ENCODE measurements at regions not wholly inside any gene's neighbourhood (a gene's known extent, or its start where the extent isn't known, plus 50 kb on each side); places are given as distances from the start of the nearest gene placed in this dataset.

DNA sequence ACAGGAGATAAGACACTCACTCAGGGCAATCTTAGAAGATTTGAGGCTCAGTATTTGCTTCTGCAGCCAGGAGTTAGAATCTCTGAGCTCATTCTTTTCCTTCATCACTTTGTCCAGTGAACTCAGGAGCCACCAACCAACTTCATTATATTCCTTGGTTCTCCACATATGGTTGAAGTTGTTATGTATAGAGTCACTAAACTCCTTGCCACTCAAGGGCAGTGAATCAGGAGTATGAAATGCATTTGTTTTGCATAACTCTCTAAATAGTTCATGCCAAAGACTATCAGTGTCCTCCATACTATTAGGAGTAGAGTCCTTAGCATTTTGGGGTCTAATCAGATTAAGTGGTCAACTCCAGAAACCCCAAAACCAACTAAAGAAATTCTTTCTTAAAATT is 150.6 kb downstream of the CCDC59 start:
- H3K27me3 Mint-ChIP-seq (ENCODE audit: low read depth, unreplicated experiment) = no peaks in the 10 kb centered on the region
- peak; percentile 16 for DNase-seq (ENCODE audit: low read depth)
- Histone ChIP-seq H3K36me3 (ENCODE audit: insufficient read depth, low read length) (no peaks in the 10 kb centered on the region), H3K9me3 (ENCODE audit: insufficient read depth, low read depth, low read length) (peaks cover 14% of the 10 kb centered on the region), H3K4me2 (ENCODE audit: low read length) (no peak overlapping the region), H4K20me1 (ENCODE audit: insufficient read depth, low read length) (no peaks in the 10 kb centered on the region), H2AFZ (ENCODE audit: low read depth, low read length) (no peak overlapping the region), H3K27ac (ENCODE audit: low read depth, low read length) (no peak overlapping the region), H3K4me1 (ENCODE audit: insufficient read depth, low read length) (no peaks in the 10 kb centered on the region), H3K27me3 (ENCODE audit: insufficient read depth, low read length) (no peaks in the 10 kb centered on the region), H3K9ac (ENCODE audit: low read length) (no peak overlapping the region), H3K79me2 (ENCODE audit: insufficient read depth, low read length) (no peaks in the 10 kb centered on the region), H3K4me3 (ENCODE audit: insufficient read depth, low read depth, low read length) (no peak overlapping the region)
- no peaks in the 10 kb centered on the region for H3K36me3 Mint-ChIP-seq (ENCODE audit: low read depth, unreplicated experiment)
- no peak overlapping the region for H3K4me3 Mint-ChIP-seq (ENCODE audit: unreplicated experiment)
- peaks cover 13% of the 10 kb centered on the region for H3K9me3 Mint-ChIP-seq (ENCODE audit: unreplicated experiment)
- TF ChIP-seq, protein P1, sequence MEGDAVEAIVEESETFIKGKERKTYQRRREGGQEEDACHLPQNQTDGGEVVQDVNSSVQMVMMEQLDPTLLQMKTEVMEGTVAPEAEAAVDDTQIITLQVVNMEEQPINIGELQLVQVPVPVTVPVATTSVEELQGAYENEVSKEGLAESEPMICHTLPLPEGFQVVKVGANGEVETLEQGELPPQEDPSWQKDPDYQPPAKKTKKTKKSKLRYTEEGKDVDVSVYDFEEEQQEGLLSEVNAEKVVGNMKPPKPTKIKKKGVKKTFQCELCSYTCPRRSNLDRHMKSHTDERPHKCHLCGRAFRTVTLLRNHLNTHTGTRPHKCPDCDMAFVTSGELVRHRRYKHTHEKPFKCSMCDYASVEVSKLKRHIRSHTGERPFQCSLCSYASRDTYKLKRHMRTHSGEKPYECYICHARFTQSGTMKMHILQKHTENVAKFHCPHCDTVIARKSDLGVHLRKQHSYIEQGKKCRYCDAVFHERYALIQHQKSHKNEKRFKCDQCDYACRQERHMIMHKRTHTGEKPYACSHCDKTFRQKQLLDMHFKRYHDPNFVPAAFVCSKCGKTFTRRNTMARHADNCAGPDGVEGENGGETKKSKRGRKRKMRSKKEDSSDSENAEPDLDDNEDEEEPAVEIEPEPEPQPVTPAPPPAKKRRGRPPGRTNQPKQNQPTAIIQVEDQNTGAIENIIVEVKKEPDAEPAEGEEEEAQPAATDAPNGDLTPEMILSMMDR (IDR thresholded peaks at IDR 0.05; ENCODE audit: insufficient read depth, low read depth, low read length) = no peak
- no peak for TF ChIP-seq EZH2 (IDR thresholded peaks at IDR 0.05; ENCODE audit: insufficient read depth, low read length)
- H3K4me1 Mint-ChIP-seq (ENCODE audit: low read depth, unreplicated experiment) = no peaks in the 10 kb centered on the region
- H3K27ac Mint-ChIP-seq (ENCODE audit: unreplicated experiment) = no peak overlapping the region
- no peak for FAIRE-seq

DNA sequence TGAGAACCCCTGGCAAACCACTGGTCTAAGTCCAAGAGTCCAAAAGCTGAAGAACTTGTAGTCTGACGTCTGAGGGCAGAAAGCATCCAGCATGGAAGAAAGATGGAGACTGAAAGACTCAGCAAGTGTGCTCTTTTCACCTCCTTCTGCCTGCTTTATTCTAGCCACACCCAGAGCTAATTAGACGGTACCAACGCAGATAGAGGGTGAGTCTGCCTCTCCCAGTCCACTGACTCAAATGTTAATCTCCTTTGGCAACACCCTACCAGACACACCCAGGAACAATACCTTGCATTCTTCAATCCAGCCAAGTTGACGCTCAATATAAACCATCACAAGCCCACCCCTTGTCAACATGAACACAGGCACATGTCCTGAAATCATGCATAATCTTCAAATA is 155.1 kb downstream of the CCDC59 start:
- peaks cover 7% of the 10 kb centered on the region for H3K9me3 Mint-ChIP-seq (ENCODE audit: unreplicated experiment)
- Histone ChIP-seq H3K4me1 (ENCODE audit: insufficient read depth, low read length) (no peaks in the 10 kb centered on the region), H3K79me2 (ENCODE audit: insufficient read depth, low read length) (no peaks in the 10 kb centered on the region), H3K9me3 (ENCODE audit: insufficient read depth, low read depth, low read length) (peaks cover 8% of the 10 kb centered on the region), H3K4me3 (ENCODE audit: insufficient read depth, low read depth, low read length) (no peak overlapping the region), H3K9ac (ENCODE audit: low read length) (no peak overlapping the region), H3K36me3 (ENCODE audit: insufficient read depth, low read length) (no peaks in the 10 kb centered on the region), H3K27me3 (ENCODE audit: insufficient read depth, low read length) (no peaks in the 10 kb centered on the region), H3K27ac (ENCODE audit: low read depth, low read length) (no peak overlapping the region), H2AFZ (ENCODE audit: low read depth, low read length) (no peak overlapping the region), H4K20me1 (ENCODE audit: insufficient read depth, low read length) (no peaks in the 10 kb centered on the region), H3K4me2 (ENCODE audit: low read length) (no peak overlapping the region)
- H3K36me3 Mint-ChIP-seq (ENCODE audit: low read depth, unreplicated experiment) = no peaks in the 10 kb centered on the region
- no peak overlapping the region for H3K27ac Mint-ChIP-seq (ENCODE audit: unreplicated experiment)
- no peak overlapping the region for H3K4me3 Mint-ChIP-seq (ENCODE audit: unreplicated experiment)
- H3K27me3 Mint-ChIP-seq (ENCODE audit: low read depth, unreplicated experiment) = no peaks in the 10 kb centered on the region
- FAIRE-seq = no peak
- no peaks in the 10 kb centered on the region for H3K4me1 Mint-ChIP-seq (ENCODE audit: low read depth, unreplicated experiment)
- DNase-seq (ENCODE audit: low read depth) = no peak
- TF ChIP-seq, protein P1 (IDR thresholded peaks at IDR 0.05; ENCODE audit: insufficient read depth, low read depth, low read length) = no peak
- TF ChIP-seq EZH2 (IDR thresholded peaks at IDR 0.05; ENCODE audit: insufficient read depth, low read length) = no peak

DNA sequence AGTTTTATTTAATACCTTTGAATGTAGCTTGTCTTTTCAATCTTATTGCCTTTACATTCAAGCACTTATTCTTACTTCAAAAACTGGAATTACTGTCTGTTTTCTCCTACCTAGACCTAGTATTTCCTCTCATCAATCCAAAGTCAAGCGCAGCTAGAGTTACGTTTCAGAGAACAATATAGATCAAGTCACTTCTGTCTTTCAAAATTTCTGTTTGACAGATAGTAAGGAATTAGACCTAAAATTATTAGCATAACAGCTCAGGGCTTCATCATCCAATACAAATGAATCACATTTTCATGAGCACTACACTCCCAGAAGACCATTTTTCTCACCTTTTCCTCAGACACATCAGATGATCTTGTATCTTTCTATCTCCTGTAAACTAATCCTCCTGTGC is 170.6 kb downstream of the CCDC59 start:
- Histone ChIP-seq H2AFZ (ENCODE audit: low read depth, low read length) (no peak overlapping the region), H4K20me1 (ENCODE audit: insufficient read depth, low read length) (no peaks in the 10 kb centered on the region)

More for the DNA sequence above, 170.6 kb downstream of the CCDC59 start:
- H3K79me2 ChIP-seq (ENCODE audit: insufficient read depth, low read length) = no peaks in the 10 kb centered on the region
- H3K27ac ChIP-seq (ENCODE audit: low read depth, low read length) = no peak overlapping the region
- no peaks in the 10 kb centered on the region for H3K36me3 ChIP-seq (ENCODE audit: insufficient read depth, low read length)
- no peak overlapping the region for H3K9ac ChIP-seq (ENCODE audit: low read length)
- TF ChIP-seq, protein P1 (IDR thresholded peaks at IDR 0.05; ENCODE audit: insufficient read depth, low read depth, low read length) = no peak
- no peak for TF ChIP-seq EZH2 (IDR thresholded peaks at IDR 0.05; ENCODE audit: insufficient read depth, low read length)
- no peak overlapping the region for H3K4me3 ChIP-seq (ENCODE audit: insufficient read depth, low read depth, low read length)
- DNase-seq (ENCODE audit: low read depth) (no peak), FAIRE-seq (no peak)
- Mint-ChIP-seq H3K9me3 (ENCODE audit: unreplicated experiment) (no peaks in the 10 kb centered on the region), H3K4me3 (ENCODE audit: unreplicated experiment) (no peak overlapping the region), H3K27ac (ENCODE audit: unreplicated experiment) (no peak overlapping the region), H3K27me3 (ENCODE audit: low read depth, unreplicated experiment) (no peaks in the 10 kb centered on the region), H3K4me1 (ENCODE audit: low read depth, unreplicated experiment) (peaks cover 7% of the 10 kb centered on the region), H3K36me3 (ENCODE audit: low read depth, unreplicated experiment) (no peaks in the 10 kb centered on the region)
- H3K27me3 ChIP-seq (ENCODE audit: insufficient read depth, low read length) = no peaks in the 10 kb centered on the region
- no peaks in the 10 kb centered on the region for H3K9me3 ChIP-seq (ENCODE audit: insufficient read depth, low read depth, low read length)
- peaks cover 6% of the 10 kb centered on the region for H3K4me1 ChIP-seq (ENCODE audit: insufficient read depth, low read length)
- H3K4me2 ChIP-seq (ENCODE audit: low read length) = no peak overlapping the region

Data from astrocyte (in vitro differentiated cells and primary cell).